ENCODE measurements at regions not wholly inside any gene's neighbourhood (a gene's known extent, or its start where the extent isn't known, plus 50 kb on each side); places are given as distances from the start of the nearest gene placed in this dataset.

- Mint-ChIP-seq H3K4me3 (no peak overlapping the region), H3K27me3 (no peaks in the 10 kb centered on the region), H3K4me1 (no peaks in the 10 kb centered on the region), H3K36me3 (ENCODE audit: low read depth) (no peaks in the 10 kb centered on the region), H3K9me3 (no peaks in the 10 kb centered on the region), H3K27ac (no peak overlapping the region)
- ChIA-PET POLR2A (no interaction called here), CTCF (no interaction called here)
- TF ChIP-seq CTCF (IDR thresholded peaks at IDR 0.05): no peak
- DNase-seq: no peak
- no peak for ATAC-seq (ENCODE audit: low read depth)
- intact Hi-C loops (cut with micrococcal nuclease): no loop called here
These were observed 123.4 kb upstream of the ATP6AP2 start for GRCh38 chrX:40457406-40457805.

GRCh38 chrX:40452031-40452430 is 128.7 kb upstream of the ATP6AP2 start:
- DNase-seq (no peak), ATAC-seq (ENCODE audit: low read depth) (no peak)
- CTCF ChIA-PET: no interaction called here
- H3K9me3 Mint-ChIP-seq: no peaks in the 10 kb centered on the region
- H3K27ac Mint-ChIP-seq: no peak overlapping the region
- intact Hi-C loops (cut with micrococcal nuclease): no loop called here
- no peak overlapping the region for H3K4me3 Mint-ChIP-seq
- no peak for TF ChIP-seq CTCF (IDR thresholded peaks at IDR 0.05)
- H3K27me3 Mint-ChIP-seq: no peaks in the 10 kb centered on the region
- POLR2A ChIA-PET: no interaction called here
- no peaks in the 10 kb centered on the region for H3K4me1 Mint-ChIP-seq
- H3K36me3 Mint-ChIP-seq (ENCODE audit: low read depth): no peaks in the 10 kb centered on the region

- ATAC-seq (ENCODE audit: low read depth) (no peak), DNase-seq (no peak)
- no peaks in the 10 kb centered on the region for H3K27me3 Mint-ChIP-seq
- H3K27ac Mint-ChIP-seq: no peak overlapping the region
- CTCF ChIA-PET: no interaction called here
- no peaks in the 10 kb centered on the region for H3K36me3 Mint-ChIP-seq (ENCODE audit: low read depth)
- H3K4me1 Mint-ChIP-seq: no peaks in the 10 kb centered on the region
- H3K9me3 Mint-ChIP-seq: no peaks in the 10 kb centered on the region
- no peak for TF ChIP-seq CTCF (IDR thresholded peaks at IDR 0.05)
- no peak overlapping the region for H3K4me3 Mint-ChIP-seq
- intact Hi-C loops (cut with micrococcal nuclease): no loop called here
- POLR2A ChIA-PET: interaction anchor here (0.6 kb wide), 1 partner anchor 204 kb away, joined by 3 read pairs; no protein-coding TSS in a partner anchor
These were observed 130.6 kb upstream of the ATP6AP2 start for GRCh38 chrX:40449956-40450706.

GRCh38 chrX:40449396-40449795 is 131.4 kb upstream of the ATP6AP2 start:
- ATAC-seq (ENCODE audit: low read depth) (no peak), DNase-seq (no peak)
- Mint-ChIP-seq H3K4me3 (no peak overlapping the region), H3K9me3 (no peaks in the 10 kb centered on the region), H3K27me3 (no peaks in the 10 kb centered on the region), H3K4me1 (no peaks in the 10 kb centered on the region), H3K27ac (no peak overlapping the region), H3K36me3 (ENCODE audit: low read depth) (no peaks in the 10 kb centered on the region)
- intact Hi-C loops (cut with micrococcal nuclease): no loop called here
- TF ChIP-seq CTCF (IDR thresholded peaks at IDR 0.05): no peak
- CTCF ChIA-PET: no interaction called here
- POLR2A ChIA-PET: no interaction called here

GRCh38 chrX:40448793-40449192 is 132.0 kb upstream of the ATP6AP2 start:
- no peaks in the 10 kb centered on the region for H3K27me3 Mint-ChIP-seq
- ATAC-seq (ENCODE audit: low read depth) (no peak), DNase-seq (no peak)
- no peak overlapping the region for H3K4me3 Mint-ChIP-seq
- no peak for TF ChIP-seq CTCF (IDR thresholded peaks at IDR 0.05)
- intact Hi-C loops (cut with micrococcal nuclease): no loop called here
- no peak overlapping the region for H3K27ac Mint-ChIP-seq
- no peaks in the 10 kb centered on the region for H3K9me3 Mint-ChIP-seq
- ChIA-PET CTCF (no interaction called here), POLR2A (no interaction called here)
- no peaks in the 10 kb centered on the region for H3K4me1 Mint-ChIP-seq
- H3K36me3 Mint-ChIP-seq (ENCODE audit: low read depth): no peaks in the 10 kb centered on the region

All from activated B cell treated with CpG ODN at 0.5 μM for 24 hours (primary cell).